ENCODE measurements at regions not wholly inside any gene's neighbourhood (a gene's known extent, or its start where the extent isn't known, plus 50 kb on each side); places are given as distances from the start of the nearest gene placed in this dataset.

DNA sequence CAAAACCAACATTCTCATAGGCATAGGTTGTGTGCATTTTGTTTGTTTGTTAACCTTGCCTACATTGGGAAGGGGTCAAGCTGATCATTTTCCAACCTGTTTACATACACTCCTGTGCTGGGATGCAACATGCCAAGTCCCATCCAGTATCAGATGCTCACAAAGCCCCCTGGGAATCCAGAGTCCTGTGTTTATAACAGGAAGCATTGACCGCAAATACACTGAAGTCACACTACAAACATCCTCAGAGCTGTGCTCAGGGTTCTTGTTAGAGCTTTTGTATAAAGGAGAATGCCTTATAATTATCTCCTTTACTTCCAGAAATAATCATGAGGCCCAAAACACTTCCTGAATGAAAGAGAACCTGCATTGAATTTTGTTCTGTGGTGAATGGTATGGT is 488.7 kb upstream of the TCF4 start:
- TF ChIP-seq, protein P1, sequence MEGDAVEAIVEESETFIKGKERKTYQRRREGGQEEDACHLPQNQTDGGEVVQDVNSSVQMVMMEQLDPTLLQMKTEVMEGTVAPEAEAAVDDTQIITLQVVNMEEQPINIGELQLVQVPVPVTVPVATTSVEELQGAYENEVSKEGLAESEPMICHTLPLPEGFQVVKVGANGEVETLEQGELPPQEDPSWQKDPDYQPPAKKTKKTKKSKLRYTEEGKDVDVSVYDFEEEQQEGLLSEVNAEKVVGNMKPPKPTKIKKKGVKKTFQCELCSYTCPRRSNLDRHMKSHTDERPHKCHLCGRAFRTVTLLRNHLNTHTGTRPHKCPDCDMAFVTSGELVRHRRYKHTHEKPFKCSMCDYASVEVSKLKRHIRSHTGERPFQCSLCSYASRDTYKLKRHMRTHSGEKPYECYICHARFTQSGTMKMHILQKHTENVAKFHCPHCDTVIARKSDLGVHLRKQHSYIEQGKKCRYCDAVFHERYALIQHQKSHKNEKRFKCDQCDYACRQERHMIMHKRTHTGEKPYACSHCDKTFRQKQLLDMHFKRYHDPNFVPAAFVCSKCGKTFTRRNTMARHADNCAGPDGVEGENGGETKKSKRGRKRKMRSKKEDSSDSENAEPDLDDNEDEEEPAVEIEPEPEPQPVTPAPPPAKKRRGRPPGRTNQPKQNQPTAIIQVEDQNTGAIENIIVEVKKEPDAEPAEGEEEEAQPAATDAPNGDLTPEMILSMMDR (IDR thresholded peaks at IDR 0.05 in 2 of 3, conservative IDR thresholded peaks at IDR 0.05 in 1 of 3; ENCODE audit: control insufficient read depth in 2 of 3, extremely low read depth in 1 of 3, insufficient read depth in 1 of 3, low read depth in 3 of 3, low read length in 3 of 3): no peak
- TF ChIP-seq, protein P2, sequence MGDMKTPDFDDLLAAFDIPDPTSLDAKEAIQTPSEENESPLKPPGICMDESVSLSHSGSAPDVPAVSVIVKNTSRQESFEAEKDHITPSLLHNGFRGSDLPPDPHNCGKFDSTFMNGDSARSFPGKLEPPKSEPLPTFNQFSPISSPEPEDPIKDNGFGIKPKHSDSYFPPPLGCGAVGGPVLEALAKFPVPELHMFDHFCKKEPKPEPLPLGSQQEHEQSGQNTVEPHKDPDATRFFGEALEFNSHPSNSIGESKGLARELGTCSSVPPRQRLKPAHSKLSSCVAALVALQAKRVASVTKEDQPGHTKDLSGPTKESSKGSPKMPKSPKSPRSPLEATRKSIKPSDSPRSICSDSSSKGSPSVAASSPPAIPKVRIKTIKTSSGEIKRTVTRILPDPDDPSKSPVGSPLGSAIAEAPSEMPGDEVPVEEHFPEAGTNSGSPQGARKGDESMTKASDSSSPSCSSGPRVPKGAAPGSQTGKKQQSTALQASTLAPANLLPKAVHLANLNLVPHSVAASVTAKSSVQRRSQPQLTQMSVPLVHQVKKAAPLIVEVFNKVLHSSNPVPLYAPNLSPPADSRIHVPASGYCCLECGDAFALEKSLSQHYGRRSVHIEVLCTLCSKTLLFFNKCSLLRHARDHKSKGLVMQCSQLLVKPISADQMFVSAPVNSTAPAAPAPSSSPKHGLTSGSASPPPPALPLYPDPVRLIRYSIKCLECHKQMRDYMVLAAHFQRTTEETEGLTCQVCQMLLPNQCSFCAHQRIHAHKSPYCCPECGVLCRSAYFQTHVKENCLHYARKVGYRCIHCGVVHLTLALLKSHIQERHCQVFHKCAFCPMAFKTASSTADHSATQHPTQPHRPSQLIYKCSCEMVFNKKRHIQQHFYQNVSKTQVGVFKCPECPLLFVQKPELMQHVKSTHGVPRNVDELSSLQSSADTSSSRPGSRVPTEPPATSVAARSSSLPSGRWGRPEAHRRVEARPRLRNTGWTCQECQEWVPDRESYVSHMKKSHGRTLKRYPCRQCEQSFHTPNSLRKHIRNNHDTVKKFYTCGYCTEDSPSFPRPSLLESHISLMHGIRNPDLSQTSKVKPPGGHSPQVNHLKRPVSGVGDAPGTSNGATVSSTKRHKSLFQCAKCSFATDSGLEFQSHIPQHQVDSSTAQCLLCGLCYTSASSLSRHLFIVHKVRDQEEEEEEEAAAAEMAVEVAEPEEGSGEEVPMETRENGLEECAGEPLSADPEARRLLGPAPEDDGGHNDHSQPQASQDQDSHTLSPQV (IDR thresholded peaks at IDR 0.05): no peak
- TF ChIP-seq CEBPB (IDR thresholded peaks at IDR 0.05; ENCODE audit: borderline replicate concordance in 1 of 2, low read depth in 2 of 2, low read length in 2 of 2) (no peak), SUPT20H (IDR thresholded peaks at IDR 0.05; ENCODE audit: borderline replicate concordance, control insufficient read depth, low read depth, low read length) (no peak), MYC (IDR thresholded peaks at IDR 0.05; ENCODE audit: insufficient read depth, insufficient read length, insufficient replicate concordance, low read length, severe bottlenecking) (no peak), HDAC2 (IDR thresholded peaks at IDR 0.05) (no peak), RFX5 (IDR thresholded peaks at IDR 0.05; ENCODE audit: low read depth, low read length) (no peak), KDM1A (IDR thresholded peaks at IDR 0.05; ENCODE audit: borderline replicate concordance) (no peak), POLR2AphosphoS5 (IDR thresholded peaks at IDR 0.05; ENCODE audit: low read length) (no peak), TAF1 (IDR thresholded peaks at IDR 0.05; ENCODE audit: borderline replicate concordance, low read depth, low read length) (no peak), POLR2A (IDR thresholded peaks at IDR 0.05; ENCODE audit: low read depth, low read length) (no peak)
- TF ChIP-seq, protein P3, sequence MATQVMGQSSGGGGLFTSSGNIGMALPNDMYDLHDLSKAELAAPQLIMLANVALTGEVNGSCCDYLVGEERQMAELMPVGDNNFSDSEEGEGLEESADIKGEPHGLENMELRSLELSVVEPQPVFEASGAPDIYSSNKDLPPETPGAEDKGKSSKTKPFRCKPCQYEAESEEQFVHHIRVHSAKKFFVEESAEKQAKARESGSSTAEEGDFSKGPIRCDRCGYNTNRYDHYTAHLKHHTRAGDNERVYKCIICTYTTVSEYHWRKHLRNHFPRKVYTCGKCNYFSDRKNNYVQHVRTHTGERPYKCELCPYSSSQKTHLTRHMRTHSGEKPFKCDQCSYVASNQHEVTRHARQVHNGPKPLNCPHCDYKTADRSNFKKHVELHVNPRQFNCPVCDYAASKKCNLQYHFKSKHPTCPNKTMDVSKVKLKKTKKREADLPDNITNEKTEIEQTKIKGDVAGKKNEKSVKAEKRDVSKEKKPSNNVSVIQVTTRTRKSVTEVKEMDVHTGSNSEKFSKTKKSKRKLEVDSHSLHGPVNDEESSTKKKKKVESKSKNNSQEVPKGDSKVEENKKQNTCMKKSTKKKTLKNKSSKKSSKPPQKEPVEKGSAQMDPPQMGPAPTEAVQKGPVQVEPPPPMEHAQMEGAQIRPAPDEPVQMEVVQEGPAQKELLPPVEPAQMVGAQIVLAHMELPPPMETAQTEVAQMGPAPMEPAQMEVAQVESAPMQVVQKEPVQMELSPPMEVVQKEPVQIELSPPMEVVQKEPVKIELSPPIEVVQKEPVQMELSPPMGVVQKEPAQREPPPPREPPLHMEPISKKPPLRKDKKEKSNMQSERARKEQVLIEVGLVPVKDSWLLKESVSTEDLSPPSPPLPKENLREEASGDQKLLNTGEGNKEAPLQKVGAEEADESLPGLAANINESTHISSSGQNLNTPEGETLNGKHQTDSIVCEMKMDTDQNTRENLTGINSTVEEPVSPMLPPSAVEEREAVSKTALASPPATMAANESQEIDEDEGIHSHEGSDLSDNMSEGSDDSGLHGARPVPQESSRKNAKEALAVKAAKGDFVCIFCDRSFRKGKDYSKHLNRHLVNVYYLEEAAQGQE (IDR thresholded peaks at IDR 0.05; ENCODE audit: low read depth, low read length): no peak
- TF ChIP-seq, protein P4, sequence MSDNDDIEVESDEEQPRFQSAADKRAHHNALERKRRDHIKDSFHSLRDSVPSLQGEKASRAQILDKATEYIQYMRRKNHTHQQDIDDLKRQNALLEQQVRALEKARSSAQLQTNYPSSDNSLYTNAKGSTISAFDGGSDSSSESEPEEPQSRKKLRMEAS (IDR thresholded peaks at IDR 0.05; ENCODE audit: low read depth, low read length): no peak
